SH-SY5Y (cell line): ENCODE measurements at regions not wholly inside any gene's neighbourhood (a gene's known extent, or its start where the extent isn't known, plus 50 kb on each side); places are given as distances from the start of the nearest gene placed in this dataset.

Experiments
- GATA2 ChIP-seq: IDR thresholded peaks from 2 replicates; pipeline ENCODE4 v1.6.1; 2011; ENCODE audit warnings: mild to moderate bottlenecking, low read depth, low read length
- GATA3 ChIP-seq: IDR thresholded peaks from 2 replicates; pipeline ENCODE4 v1.6.1; 2011; ENCODE audit warnings: low read depth, mild to moderate bottlenecking, low read length, moderate library complexity

DNA sequence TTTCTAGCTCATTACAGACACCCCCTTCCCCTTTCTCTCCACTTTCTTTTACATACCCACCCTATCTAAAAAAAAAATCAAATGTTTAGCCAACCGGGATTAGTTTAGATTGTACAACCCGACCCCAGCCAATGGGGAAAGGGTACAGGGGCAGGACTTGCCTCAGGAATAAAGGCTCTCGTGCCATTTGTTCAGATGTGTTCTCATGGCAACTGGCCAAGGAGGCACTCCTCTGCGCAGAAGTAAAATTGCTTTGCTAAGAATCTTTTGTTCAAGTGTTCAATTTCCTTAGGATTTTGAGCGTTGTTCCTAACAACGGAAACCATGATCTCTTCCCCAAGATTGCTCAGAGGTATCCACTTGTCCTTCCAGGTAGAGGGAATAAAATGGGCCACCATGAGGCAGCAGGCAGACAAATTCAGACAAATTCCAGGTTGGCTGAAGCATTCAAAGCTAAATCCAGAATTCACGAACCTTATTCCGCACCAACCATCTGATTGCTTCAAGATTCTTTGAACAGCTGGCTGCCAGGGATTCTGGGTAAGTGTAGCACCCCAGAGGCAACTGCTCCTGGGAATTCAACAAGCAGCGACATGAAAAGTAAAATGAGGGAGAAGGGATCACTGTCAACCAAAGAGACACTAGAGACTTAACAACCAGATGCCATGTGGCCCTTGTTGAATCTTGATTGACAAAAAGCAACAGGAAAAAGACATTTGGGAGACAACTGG is 431.8 kb downstream of the PREX1 start:
- no peak for TF ChIP-seq GATA2
- no peak for TF ChIP-seq GATA3
